CD4-positive, alpha-beta T cell treated with Interleukin-12 subunit alpha and Interleukin-12 subunit beta, for 1 hour (primary cell): ENCODE measurements at regions not wholly inside any gene's neighbourhood (a gene's known extent, or its start where the extent isn't known, plus 50 kb on each side); places are given as distances from the start of the nearest gene placed in this dataset.

Experiments
- DNase-seq: peaks from one replicate; pipeline ENCODE4 v3.0.0-alpha.2; 2020

- no peak for DNase-seq
Observed at GRCh38 chr19:30172613-30173242, 199.5 kb upstream of the ZNF536 start.

- no peak for DNase-seq
Observed at GRCh38 chr19:30173593-30174356, 198.4 kb upstream of the ZNF536 start.

- DNase-seq, result no peak
Observed at GRCh38 chr19:30174357-30174645, 197.9 kb upstream of the ZNF536 start.

GRCh38 chr19:30174791-30175190 lies 197.4 kb upstream of the ZNF536 start:
- DNase-seq, result no peak

- DNase-seq, result no peak
Observed at GRCh38 chr19:30175987-30176386, 196.2 kb upstream of the ZNF536 start.

- DNase-seq, result no peak
Observed at GRCh38 chr19:30178721-30179402, 193.3 kb upstream of the ZNF536 start.

GRCh38 chr19:30180691-30181090 lies 191.5 kb upstream of the ZNF536 start:
- no peak for DNase-seq

- DNase-seq, result no peak
Observed at GRCh38 chr19:30183807-30184490, 188.2 kb upstream of the ZNF536 start.

- DNase-seq, result no peak
Observed at GRCh38 chr19:30202060-30202600, 170.1 kb upstream of the ZNF536 start.

- no peak for DNase-seq
Observed at GRCh38 chr19:30204721-30205120, 167.5 kb upstream of the ZNF536 start.

- DNase-seq, result no peak
Observed at GRCh38 chr19:30206187-30206586, 166.0 kb upstream of the ZNF536 start.

- no peak for DNase-seq
Observed at GRCh38 chr19:30207357-30207756, 164.8 kb upstream of the ZNF536 start.

GRCh38 chr19:30208436-30209060 lies 163.6 kb upstream of the ZNF536 start:
- DNase-seq, result no peak

GRCh38 chr19:30209617-30210600 lies 162.3 kb upstream of the ZNF536 start:
- no peak for DNase-seq

GRCh38 chr19:30212574-30212973 lies 159.6 kb upstream of the ZNF536 start:
- no peak for DNase-seq

- no peak for DNase-seq
Observed at GRCh38 chr19:30214651-30215051, 157.5 kb upstream of the ZNF536 start.

GRCh38 chr19:30215248-30215647 lies 156.9 kb upstream of the ZNF536 start:
- no peak for DNase-seq

GRCh38 chr19:30216453-30216852 lies 155.7 kb upstream of the ZNF536 start:
- DNase-seq, result no peak

- DNase-seq, result no peak
Observed at GRCh38 chr19:30217461-30217860, 154.7 kb upstream of the ZNF536 start.

GRCh38 chr19:30219702-30220101 lies 152.5 kb upstream of the ZNF536 start:
- DNase-seq, result no peak

GRCh38 chr19:30221176-30221575 lies 151.0 kb upstream of the ZNF536 start:
- no peak for DNase-seq

GRCh38 chr19:30222428-30222873 lies 149.7 kb upstream of the ZNF536 start:
- no peak for DNase-seq
